Renal cortical epithelial cell (primary cell): ENCODE measurements at regions not wholly inside any gene's neighbourhood (a gene's known extent, or its start where the extent isn't known, plus 50 kb on each side); places are given as distances from the start of the nearest gene placed in this dataset.
"Not testable (repeated sequence)": the region's sequence is repeated elsewhere in the genome, so short reads cannot be mapped to it uniquely, and the experiment has no call there.

Source experiments
- DNase-seq: peaks from one replicate; pipeline ENCODE4 v3.0.0-alpha.2; 2011; ENCODE audit warnings: low read depth

DNA sequence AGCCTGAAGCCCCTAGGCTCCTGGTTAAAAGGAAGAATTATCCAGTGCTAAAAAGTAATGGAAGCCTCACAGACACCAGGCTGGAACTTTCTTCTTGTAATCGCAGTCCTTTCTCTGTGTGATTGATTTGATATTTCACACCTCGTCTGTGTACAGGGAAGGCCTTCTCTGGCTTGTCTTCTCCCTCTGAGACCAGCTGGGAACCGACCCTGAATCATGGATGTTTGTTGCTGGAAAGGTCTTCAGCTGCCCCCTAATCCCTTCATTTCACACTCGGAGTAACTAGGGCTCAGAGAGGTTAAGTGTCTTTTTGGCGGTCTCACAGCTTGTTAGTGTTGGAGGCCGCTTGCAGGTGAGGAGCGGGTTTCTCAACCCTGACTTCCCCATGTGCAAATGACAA lies 500.2 kb upstream of the CDH4 start:
- no peak for DNase-seq

DNA sequence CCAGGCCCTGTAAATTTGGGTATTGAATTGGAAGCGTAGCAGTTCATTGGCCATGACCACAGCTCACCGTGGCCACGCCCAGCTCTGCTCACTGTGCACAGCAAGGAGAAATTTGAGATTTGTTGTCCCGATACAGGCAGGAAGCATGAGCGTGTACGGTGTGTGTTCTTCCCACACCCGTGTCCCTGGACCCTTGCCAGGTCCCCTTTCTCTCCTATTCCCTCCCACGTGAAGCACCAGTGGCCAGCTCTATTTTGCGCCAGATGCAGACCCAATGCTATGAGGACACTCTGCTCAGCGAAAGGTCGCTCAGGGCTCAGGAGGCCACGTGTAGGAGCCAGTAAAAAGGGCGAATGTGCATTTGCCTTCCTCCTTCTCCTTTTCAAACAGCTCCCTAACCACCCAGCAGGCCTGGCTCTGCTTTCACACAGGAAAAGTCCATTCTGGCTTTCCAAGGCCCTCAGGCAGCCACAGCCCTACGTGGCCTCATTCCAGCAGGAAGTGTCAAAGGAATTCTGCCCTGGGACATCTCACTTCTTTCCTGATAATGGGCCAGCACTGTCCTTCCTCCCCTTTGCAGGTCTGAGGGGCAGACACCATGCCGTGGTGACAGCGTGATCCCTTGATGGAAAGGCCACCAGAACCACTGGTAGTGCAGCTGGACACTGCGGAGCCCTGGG lies 499.2 kb upstream of the CDH4 start:
- no peak for DNase-seq

DNA sequence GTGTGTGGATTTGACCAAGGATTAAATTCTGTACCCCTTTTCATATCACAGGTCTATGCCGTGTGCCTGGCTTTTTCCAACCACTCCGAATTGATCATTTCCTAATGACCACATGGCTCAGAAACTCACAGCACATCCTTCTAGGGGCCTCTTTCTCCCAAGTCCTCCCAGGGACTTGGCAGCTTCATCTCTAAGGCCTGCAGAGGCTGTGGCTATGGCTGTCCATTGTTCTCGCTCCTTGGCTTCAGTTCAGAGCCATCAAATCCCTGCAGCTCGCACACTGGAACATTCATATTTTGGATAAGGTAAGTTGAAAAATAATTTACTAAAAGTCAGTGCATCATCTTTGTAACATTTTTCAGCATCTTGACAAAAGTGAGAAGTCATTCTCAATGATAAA lies 497.2 kb upstream of the CDH4 start:
- no peak for DNase-seq

DNA sequence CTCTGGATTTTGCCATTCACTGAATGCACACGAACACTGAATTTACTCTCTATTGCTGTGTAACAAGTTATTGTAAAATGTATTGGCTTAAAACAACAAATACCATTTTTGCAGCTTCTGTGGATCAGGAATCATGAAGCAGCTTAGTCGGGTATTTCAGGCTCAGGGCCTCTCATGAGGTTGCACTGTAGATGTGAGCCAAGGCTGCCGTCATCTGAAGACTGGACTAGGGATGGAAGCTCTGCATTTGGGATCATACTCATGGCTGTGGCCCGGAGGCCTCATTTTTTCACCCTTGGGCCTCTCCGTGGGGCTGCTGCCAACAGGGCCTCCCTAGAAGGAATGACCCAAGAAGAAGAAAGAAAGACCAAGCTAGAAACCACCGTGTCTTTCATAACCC lies 492.4 kb upstream of the CDH4 start:
- DNase-seq = no peak

DNA sequence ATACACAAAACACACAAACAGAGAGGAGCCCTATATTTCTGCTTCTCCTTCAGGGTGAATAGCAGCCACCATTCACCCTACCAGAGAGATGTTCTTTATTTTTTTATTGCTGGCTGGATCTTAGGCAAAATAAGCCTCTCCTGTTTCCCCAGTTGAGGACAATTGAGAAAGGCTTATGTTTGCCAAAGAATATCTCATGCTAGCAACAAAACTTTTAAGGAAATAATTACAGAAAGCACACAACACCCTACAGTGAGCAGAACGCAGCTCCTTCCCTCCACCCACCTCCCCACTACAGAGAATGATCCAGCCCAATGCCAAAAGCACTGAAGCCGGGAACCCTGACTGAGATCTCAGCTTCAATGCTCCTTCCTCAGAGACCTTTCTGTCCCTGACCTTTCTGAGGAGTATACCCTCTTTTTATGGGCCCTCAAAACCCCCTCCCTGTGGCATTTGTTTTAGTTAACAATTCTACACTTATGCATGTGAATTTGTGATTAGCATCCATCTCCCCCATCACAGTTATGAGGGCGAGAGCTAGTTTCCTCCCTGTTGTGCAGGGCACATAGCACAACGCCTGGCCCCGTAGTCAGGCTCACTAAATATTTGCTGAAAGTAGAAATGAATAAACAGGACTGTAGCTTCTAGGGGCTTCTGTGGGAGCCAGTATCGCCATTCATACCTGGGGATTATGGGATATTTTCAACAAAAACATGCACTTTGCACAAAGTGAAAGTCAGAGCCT lies 491.6 kb upstream of the CDH4 start:
- DNase-seq = no peak

DNA sequence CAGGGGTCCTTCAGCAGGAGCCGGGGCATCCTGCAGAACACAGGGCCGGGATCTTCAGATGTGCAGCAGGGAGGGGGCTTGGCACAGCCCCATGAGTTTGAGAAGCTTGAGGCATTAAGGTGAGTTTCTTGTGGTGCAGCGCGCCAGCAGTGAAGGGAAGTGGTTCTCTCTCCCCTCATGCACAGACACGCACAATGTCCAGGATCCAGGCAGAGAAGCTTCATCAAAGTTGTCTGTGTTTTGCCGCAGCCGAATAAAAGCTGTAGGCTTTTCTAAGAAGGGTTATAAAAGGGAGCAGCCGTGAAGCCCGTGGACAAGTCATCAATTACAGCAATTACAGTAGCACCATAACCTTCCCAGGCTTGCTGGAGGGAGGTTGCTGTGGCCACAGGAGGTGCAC lies 491.0 kb upstream of the CDH4 start:
- no peak for DNase-seq

DNA sequence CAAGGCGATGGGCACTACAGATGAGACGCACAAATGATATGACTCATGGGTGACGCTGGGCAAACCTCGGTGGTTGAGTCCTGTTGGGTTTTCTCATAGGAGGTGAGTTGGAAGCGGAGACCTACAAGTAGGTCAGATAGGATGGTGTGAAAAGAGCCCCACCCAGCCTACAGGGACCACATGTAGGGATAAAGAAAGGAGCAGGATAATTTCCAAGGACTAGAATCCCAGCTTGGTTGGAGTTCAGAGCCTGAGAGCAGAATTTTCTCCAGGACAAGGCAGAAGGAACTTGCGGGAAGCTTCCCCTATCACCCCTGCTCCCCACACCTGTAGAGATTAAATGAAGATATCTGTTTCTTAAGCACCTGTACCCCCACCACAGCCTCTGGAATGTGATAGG lies 489.7 kb upstream of the CDH4 start:
- DNase-seq = no peak

DNA sequence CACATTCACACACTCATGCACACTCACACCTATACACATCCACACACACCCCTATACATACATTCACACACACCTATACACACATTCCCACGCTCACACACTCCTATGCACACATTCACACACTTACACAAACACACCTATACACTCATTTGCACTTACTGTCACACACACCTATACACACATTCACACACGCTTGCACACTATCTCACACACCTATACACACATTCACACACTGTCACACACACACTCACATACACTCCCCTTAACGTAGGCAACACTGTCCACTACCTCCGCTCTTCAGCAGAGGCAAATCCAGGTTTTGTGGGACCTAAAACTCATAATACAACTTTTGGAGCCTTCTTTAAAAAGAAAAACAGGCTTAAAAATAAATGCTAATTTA lies 487.7 kb upstream of the CDH4 start:
- DNase-seq = no peak

DNA sequence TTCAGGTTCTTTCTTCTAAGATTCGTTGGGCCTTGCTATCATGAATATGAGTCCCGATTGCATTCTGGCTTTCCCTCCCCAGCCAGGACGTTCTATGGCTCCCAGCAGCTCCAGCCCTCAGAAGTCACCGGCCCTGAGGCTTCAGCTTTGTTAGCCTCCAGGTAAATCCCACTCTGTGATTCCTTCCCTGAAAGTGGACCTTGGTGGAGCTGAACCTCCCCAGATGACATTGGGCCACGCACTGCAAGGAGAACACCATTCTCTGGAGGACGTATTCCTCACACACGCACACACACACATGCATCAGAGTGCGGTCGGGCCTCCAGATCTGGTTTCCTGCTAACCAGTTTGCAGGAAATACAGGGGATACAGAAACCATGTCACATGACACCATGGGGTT lies 487.3 kb upstream of the CDH4 start:
- no peak for DNase-seq

DNA sequence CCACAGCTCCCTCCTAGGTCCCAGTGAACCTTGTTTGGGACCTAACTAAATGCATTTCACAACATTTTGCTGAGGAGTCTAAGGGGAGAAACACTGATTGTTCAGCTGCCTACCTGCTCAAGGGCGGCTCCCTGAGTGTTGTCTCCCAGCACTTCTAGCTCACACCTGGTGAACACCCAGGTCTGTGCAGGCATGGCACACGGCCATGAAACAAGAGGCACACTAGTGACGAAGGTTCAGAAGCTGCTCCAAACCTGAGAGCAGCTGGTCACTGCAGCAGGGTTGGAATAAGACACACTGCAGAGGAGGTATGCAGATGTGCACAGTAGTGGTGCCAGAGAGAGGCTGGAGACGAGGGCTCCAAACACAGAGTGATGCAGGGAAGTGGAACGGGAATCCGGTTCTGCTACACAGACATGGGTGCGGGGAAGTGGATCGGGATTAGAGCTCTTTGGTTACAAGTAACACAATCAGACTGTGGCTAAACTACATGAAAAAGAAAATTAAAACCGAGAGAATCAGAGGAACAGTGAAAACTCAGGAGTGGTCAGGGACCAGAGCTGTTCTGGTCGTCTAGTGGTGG lies 486.1 kb upstream of the CDH4 start:
- no peak for DNase-seq

DNA sequence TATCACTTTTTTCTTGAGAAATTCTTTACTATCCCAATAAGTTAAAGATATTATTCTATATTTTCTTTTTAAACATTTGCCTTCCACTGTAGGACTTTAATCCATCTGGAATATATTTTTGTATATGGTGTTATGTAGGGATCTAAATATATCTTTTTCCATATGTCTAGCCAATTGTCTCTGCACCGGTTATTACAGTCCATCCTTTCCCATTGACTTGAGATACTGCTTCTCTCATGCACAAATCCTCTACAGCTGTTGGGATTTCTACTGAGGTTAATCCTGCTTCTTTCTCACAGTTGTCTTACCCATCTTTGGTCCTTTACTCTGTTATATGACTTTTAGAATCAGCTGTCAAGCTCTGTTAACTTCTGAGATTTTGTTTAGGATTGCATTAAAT lies 483.8 kb upstream of the CDH4 start:
- DNase-seq = no peak

DNA sequence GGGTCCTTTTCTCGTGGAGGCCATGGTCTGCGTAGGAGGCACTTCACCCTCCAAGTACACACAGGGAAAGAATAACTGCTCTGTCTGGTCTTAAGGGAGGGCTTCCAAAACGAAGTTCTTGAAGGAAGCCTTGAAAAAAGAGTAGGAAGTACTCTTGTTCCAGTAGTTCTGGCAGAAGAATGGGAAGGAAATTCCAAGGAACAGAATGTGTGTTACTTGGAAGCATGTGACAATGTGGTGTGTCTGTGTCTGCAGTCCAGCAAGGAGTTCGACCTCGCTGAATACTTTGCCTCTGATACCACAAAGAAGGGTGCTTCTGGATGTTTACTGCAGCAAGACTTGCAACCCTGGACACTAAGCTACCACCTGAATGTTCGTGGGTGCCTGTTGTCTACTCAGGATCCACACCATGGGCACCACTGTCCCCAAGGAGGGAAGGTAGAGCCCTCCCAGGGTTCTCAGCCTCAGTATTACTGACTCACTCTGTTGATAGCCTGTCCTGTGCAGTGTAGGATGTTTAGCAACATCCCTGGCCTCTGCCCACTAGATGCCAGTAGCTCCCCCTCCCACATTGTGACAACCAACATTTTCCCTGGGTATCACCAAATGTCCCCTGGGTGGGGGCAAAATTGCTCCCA lies 471.6 kb upstream of the CDH4 start:
- DNase-seq = no peak

DNA sequence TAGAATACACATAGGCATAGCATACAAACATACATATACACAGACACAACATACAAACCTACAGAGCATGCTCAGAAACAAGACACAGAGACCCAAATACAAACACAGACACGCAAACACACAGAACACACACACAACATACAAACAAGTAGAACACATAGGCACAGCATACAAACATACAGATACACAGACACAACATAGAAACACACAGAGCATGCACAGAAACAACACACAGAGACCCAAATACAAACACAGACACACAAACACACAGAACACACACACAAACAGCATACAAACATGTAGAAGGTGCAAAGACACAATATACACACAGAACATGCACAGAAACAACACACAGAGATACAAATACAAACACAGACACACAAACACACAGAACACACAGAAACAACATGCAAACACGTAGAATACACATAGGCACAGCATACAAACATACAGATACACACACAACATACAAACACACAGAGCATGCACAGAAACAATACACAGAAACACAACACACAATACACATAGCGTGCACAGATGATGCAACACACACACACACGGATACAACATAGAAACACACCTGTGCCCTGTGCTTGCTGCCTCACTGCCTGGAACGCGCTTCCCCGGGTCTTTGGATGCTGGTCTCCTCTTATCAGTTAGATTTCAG lies 469.0 kb upstream of the CDH4 start:
- DNase-seq = no peak

DNA sequence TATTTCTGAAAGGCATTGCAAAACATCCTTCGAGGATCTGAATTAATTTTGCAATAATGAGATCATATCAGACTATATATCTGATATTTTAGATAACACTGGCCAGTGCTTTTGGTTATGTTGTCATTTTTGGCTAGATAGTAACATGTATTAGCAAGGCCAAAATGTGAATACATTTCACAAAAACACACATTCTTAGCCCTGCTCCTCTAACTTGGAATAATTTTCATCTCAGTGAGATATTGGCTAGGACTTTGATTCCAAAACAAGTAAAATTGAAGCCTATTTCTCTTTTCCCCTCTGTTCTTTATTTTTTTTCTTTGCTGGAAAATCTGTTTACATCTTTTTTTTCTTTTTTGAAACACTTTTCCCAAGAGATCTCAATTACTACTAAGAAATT lies 466.8 kb upstream of the CDH4 start:
- DNase-seq = no peak

DNA sequence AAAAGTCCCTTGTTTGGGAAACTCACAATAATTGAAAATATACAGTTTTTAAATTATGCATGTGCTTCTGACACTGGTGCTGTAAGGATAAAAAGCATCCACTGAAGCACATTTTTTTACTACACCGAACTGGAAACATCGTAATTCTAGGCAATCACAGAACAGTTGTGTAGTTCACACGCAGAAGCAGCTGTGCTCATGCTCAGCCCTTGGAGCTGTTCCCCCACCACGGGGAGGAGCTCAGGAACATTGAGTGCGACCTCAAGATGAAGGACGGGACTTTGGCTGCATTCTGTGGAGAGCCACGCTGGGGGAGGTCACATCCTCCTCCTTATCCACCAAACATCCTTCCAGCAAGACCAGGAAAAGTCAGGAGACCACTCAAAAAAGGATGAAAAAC lies 466.3 kb upstream of the CDH4 start:
- DNase-seq = no peak

DNA sequence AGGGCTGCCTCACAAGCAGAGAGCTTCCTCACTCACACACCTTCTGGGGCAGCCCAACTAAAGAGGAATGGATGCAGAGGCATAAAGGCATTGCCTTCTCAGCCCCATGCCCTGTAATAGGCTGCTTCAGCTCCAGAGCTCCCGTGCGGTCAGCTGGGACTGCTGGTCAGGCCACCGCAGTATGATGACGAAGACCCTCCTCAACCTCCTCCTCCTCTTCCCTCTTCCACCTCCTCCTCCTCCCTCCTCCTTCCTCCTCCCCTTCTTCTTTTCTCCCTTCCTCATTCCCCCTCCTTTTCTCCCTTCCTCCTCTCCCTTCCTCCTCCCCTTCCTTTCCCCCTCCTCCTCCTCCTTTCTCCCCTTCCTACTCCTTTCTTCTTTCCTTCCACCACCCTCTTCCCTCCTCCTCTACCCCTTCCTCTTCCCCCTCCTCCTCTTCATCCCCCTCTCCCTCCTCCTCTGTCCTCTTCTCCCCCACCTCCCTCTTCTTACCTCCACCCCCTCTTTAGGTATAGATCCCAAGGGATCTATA lies 465.3 kb upstream of the CDH4 start:
- DNase-seq = no peak

DNA sequence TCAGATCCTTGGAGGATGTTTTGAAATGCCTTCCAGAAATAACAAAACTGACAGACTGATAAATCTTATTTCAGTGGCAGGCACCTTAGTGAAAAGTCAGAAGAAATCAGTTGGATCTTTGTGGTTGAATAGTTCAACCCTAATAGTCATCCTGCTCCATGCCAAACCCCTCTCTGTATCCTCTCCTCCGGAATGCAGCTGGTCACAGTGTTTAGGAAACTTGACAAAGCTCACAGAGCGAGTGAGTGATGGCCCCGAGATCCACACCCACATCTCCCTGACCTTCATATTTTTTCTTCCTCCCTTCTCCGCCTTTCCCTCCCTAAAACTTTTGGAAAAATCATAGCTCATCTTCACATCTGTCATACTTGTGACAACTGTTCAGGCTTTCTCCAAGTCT lies 464.8 kb upstream of the CDH4 start:
- DNase-seq = no peak

DNA sequence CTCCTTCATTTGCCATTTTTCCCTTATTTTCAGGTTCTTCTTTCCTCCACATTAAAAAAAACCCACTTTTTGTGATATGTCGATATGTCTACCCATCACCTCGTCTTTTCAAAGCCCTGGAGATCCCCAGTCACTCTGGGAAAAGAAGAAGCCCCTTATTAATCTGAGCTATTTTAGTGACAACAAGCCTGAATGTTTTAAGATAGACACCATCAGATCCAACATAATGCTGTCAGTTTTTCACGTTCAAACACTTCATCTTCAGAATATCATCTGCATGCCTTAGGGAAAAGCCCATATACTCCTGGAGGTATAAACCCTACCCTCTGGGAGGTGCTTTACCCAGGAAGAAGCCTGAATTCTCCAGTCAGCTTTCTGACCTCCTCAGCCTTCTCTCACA lies 464.0 kb upstream of the CDH4 start:
- no peak for DNase-seq

DNA sequence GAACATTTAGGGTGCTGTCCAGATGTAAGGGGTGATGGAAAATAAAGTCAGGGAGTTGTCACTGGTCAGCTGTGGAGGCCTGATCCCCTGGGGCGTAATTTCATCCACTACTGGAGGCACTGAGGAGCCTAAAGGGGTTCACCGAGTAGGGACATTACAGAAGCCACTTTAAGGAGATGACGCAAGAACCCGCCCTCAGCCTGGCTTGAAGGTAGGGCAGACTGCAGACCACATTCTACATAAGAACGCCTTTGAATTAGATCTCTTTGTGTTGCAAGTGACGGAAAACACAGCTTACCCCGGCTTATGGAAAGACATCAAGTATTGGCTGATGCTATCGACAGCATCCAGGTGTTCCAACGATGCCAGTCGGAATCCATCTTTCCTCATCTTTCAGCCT lies 462.7 kb upstream of the CDH4 start:
- DNase-seq = no peak

DNA sequence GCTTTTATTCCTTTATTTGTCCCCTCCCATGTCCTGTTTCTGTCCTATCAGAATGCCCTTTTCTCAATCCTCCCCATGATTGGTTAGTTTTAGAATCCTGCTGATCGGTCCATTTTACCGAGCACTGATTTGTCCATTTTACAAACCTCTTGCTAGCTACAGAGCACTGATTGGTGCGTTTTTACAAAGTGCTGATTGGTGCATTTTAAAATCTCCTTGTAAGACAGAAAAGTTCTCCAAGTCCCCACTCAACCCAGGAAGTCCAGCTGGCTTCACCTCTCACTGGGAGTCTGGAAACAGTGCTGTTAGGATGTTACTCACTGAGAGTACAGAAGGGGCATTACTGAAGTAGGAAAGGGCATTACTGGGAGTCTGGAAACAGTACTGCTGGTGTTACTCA lies 461.7 kb upstream of the CDH4 start:
- DNase-seq = not testable (repeated sequence)

DNA sequence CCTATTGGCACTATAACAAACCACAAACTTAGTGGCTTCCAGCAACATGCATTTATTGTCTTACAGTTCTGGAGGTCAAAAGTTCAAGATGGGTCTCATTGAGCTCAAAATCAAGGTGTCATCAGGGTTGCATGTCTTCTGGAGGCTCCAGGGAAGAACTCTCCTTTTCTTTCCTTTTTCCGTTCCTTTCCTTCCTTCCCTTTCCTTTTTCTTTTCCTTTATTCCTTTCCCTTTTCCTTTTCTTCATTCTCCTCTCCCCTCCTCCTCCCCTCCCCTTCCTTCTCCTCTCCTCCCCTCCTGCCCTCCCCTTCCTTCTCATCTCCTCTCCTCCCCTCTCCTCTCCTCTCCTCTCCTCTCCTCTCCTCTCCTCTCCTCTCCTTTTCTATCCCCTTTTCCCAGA lies 460.2 kb upstream of the CDH4 start:
- no peak for DNase-seq

DNA sequence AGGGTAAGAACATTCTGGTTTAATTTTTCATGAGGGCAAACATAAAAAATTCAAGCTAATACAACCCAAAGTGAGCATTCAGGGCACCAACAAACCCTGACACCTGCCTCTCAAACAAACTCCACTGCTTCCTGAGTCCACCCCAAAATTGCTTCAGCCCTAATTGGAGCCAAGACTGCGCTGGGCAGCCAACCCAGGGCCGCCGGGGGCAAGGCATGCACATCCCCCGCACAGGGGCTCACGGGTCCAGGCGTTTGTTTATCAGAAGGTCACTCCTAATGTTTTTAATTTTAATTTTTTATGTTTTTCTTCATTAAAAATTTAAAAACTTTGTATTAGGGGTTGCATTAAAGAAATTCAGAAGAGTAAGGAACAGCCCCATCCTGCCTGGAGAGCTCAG lies 459.1 kb upstream of the CDH4 start:
- no peak for DNase-seq
